OCI-LY7 (cell line): ENCODE measurements at regions not wholly inside any gene's neighbourhood (a gene's known extent, or its start where the extent isn't known, plus 50 kb on each side); places are given as distances from the start of the nearest gene placed in this dataset. TPM values are rescaled to one million over a fixed set of nuclear protein-coding genes. Genes with fewer than 3 reads are reported as not detected.

Experiments used
- BruUV-seq: library from RNA; stranded (reverse); fragments of 400-500 nt; replicated peaks from 2 replicates; lab custom pipeline; 2021; lab: Mats Ljungman, UMichigan
- CTCF ChIA-PET: fragments of 300-600 bp; sonication (Branson Sonifier 250); formaldehyde crosslinking; loops from one replicate; lab custom pipeline; 2022; ENCODE audit warnings: antibody characterized with exemption; ENCODE audit not compliant: unreplicated experiment; lab: Charles Lee
- POLR2A ChIA-PET: fragments of 300-600 bp; sonication (Branson Sonifier 250); formaldehyde crosslinking; loops from one replicate; lab custom pipeline; 2022; ENCODE audit warnings: antibody characterized with exemption; lab: Charles Lee
- DNase-seq: peaks from one replicate; pipeline ENCODE4 v3.0.0-alpha.2; 2015; ENCODE audit warnings: low spot score
- H2AFZ ChIP-seq: fragments of 200-600 bp; sonication (generic), shearing (Covaris generic); 2 replicates; pipeline ENCODE4 v1.6.1; 2014; ENCODE audit warnings: mild to moderate bottlenecking, antibody characterized with exemption, low read length, moderate library complexity
- H3K27ac ChIP-seq: fragments of 200-600 bp; sonication (generic); 2 replicates; pipeline ENCODE4 v1.5.1; 2014; ENCODE audit warnings: mixed run types, low read depth, mild to moderate bottlenecking, moderate library complexity, low read length, inconsistent platforms; ENCODE audit not compliant: poor library complexity, severe bottlenecking
- H3K36me3 ChIP-seq: fragments of 200-600 bp; sonication (generic); 2 replicates; pipeline ENCODE4 v1.6.1; 2014; ENCODE audit warnings: mild to moderate bottlenecking, antibody characterized with exemption, low read length, moderate library complexity, mixed read lengths; ENCODE audit not compliant: insufficient read depth
- H3K4me1 ChIP-seq: fragments of 200-600 bp; sonication (generic); 2 replicates; pipeline ENCODE4 v1.5.1; 2014; ENCODE audit warnings: mild to moderate bottlenecking, low read length; ENCODE audit not compliant: insufficient read depth, poor library complexity, severe bottlenecking
- H3K4me2 ChIP-seq: fragments of 200-600 bp; sonication (generic); 2 replicates; pipeline ENCODE4 v1.6.1; 2014; ENCODE audit warnings: mild to moderate bottlenecking, low read length
- H3K4me3 ChIP-seq: fragments of 200-600 bp; sonication (generic); 2 replicates; pipeline ENCODE4 v1.5.1; 2014; ENCODE audit warnings: mild to moderate bottlenecking, low read depth, low read length; ENCODE audit not compliant: poor library complexity, severe bottlenecking
- H3K79me2 ChIP-seq: fragments of 200-600 bp; sonication (generic); 2 replicates; pipeline ENCODE4 v1.6.1; 2016; ENCODE audit warnings: low read depth, mild to moderate bottlenecking, low read length, moderate library complexity, mixed read lengths; ENCODE audit not compliant: insufficient read depth
- H3K9me2 ChIP-seq: fragments of 200-600 bp; sonication (generic); 2 replicates; pipeline ENCODE4 v1.6.1; 2016; ENCODE audit warnings: mild to moderate bottlenecking, low read length, mixed read lengths; ENCODE audit not compliant: insufficient read depth
- H3K9me3 ChIP-seq: fragments of 200-600 bp; sonication (generic); 2 replicates; pipeline ENCODE4 v1.6.1; 2014; ENCODE audit warnings: mild to moderate bottlenecking, mixed run types, low read length, mixed read lengths
- H4K20me1 ChIP-seq: fragments of 200-600 bp; sonication (generic); 2 replicates; pipeline ENCODE4 v1.6.1; 2014; ENCODE audit warnings: mild to moderate bottlenecking, antibody characterized with exemption, low read length, moderate library complexity, mixed read lengths; ENCODE audit not compliant: insufficient read depth
- EZH2phosphoT487 ChIP-seq: fragments of 200-600 bp; sonication (generic); IDR thresholded peaks from 2 replicates; pipeline ENCODE4 v1.6.1; 2018; ENCODE audit warnings: low read depth, borderline replicate concordance, mild to moderate bottlenecking, mixed run types, antibody characterized with exemption, low read length, moderate library complexity, mixed read lengths
- intact Hi-C: fragments of 100-400 bp; cut with micrococcal nuclease; formaldehyde crosslinking; loops from one replicate; pipeline ENCODE4 v1.10.0; 2022; ENCODE audit not compliant: unreplicated experiment
- small RNA-seq: library from RNA; depleted of rRNA; stranded (forward); fragments of <200 nt; gene quantifications from one replicate; pipeline ENCODE3, GENCODE V24; 2014
- TF ChIP-seq, protein P1 (sequence below): fragments of 200-600 bp; sonication (generic); conservative IDR thresholded peaks from 2 replicates; pipeline ENCODE4 v1.5.1; 2014; ENCODE audit warnings: mild to moderate bottlenecking, antibody characterized with exemption, low read length, moderate library complexity, mixed read lengths

GRCh38 chr13:77975358-77976042 is 56.9 kb upstream of the EDNRB start:
- ChIA-PET CTCF (no interaction called here), POLR2A (no interaction called here)
- Histone ChIP-seq H2AFZ (no peak overlapping the region), H3K4me2 (no peak overlapping the region), H3K9me3 (no peaks in the 10 kb centered on the region), H3K4me3 (no peak overlapping the region), H3K9me2 (no peaks in the 10 kb centered on the region), H3K79me2 (no peaks in the 10 kb centered on the region), H3K36me3 (no peaks in the 10 kb centered on the region), H3K27ac (no peak overlapping the region), H4K20me1 (no peaks in the 10 kb centered on the region), H3K4me1 (no peaks in the 10 kb centered on the region)
- intact Hi-C loops: no loop called here
- TF ChIP-seq EZH2phosphoT487: no peak
- no peak for DNase-seq
- no TSS peak for BruUV-seq

DNA sequence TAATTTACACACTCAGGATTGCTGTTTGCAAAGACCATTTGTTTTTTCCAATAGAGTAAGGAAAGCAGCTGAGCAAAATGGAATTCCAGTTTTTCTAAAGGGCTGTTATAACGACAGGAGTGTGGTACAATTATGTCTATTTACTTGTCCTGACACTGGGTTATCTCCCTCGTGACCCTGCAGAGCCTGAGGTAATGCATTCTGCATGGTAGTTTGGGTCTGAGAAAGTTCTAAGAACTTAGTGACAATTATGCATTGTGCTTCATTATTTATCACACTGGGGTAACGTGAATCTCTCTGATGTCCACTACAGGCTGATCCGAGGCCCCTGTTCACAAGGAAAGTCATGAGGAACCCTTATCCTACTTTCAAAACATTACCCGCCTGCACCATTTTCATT is 50.7 kb upstream of the EDNRB start:
- H3K36me3 ChIP-seq: no peaks in the 10 kb centered on the region
- H4K20me1 ChIP-seq: no peaks in the 10 kb centered on the region
- ChIA-PET CTCF (no interaction called here), POLR2A (interaction anchor here (1.5 kb wide), 1 partner anchor 14 kb away, joined by 4 read pairs; no protein-coding TSS in a partner anchor)
- no peak for DNase-seq
- no peak overlapping the region for H3K4me3 ChIP-seq
- H3K4me2 ChIP-seq: no peak overlapping the region
- H3K9me2 ChIP-seq: no peaks in the 10 kb centered on the region
- BruUV-seq: no TSS peak
- intact Hi-C loops: no loop called here
- no peaks in the 10 kb centered on the region for H3K9me3 ChIP-seq
- H3K79me2 ChIP-seq: no peaks in the 10 kb centered on the region
- H3K27ac ChIP-seq: no peak overlapping the region
- TF ChIP-seq EZH2phosphoT487: no peak
- TF ChIP-seq, protein P1, sequence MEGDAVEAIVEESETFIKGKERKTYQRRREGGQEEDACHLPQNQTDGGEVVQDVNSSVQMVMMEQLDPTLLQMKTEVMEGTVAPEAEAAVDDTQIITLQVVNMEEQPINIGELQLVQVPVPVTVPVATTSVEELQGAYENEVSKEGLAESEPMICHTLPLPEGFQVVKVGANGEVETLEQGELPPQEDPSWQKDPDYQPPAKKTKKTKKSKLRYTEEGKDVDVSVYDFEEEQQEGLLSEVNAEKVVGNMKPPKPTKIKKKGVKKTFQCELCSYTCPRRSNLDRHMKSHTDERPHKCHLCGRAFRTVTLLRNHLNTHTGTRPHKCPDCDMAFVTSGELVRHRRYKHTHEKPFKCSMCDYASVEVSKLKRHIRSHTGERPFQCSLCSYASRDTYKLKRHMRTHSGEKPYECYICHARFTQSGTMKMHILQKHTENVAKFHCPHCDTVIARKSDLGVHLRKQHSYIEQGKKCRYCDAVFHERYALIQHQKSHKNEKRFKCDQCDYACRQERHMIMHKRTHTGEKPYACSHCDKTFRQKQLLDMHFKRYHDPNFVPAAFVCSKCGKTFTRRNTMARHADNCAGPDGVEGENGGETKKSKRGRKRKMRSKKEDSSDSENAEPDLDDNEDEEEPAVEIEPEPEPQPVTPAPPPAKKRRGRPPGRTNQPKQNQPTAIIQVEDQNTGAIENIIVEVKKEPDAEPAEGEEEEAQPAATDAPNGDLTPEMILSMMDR: no peak
- no peaks in the 10 kb centered on the region for H3K4me1 ChIP-seq
- H2AFZ ChIP-seq: no peak overlapping the region

Small RNA genes in the stretch of these regions (small RNA-seq; reads per million reads assigned to genes)
- not detected for gene RNY3P3
